Non-pigmented ciliary epithelial cell (primary cell): ENCODE measurements at regions not wholly inside any gene's neighbourhood (a gene's known extent, or its start where the extent isn't known, plus 50 kb on each side); places are given as distances from the start of the nearest gene placed in this dataset.
"Not testable (repeated sequence)": the region's sequence is repeated elsewhere in the genome, so short reads cannot be mapped to it uniquely, and the experiment has no call there.

Experiments
- DNase-seq: peaks from one replicate; pipeline ENCODE4 v3.0.0-alpha.2; 2010; ENCODE audit warnings: low read depth

- DNase-seq, result no peak
Observed at GRCh38 chr2:14988600-14988999, 356.1 kb downstream of the LRATD1 start.

- DNase-seq, result no peak
Observed at GRCh38 chr2:14991723-14992122, 359.2 kb downstream of the LRATD1 start.

- no peak for DNase-seq
Observed at GRCh38 chr2:14994721-14995120, 362.2 kb downstream of the LRATD1 start.

DNA sequence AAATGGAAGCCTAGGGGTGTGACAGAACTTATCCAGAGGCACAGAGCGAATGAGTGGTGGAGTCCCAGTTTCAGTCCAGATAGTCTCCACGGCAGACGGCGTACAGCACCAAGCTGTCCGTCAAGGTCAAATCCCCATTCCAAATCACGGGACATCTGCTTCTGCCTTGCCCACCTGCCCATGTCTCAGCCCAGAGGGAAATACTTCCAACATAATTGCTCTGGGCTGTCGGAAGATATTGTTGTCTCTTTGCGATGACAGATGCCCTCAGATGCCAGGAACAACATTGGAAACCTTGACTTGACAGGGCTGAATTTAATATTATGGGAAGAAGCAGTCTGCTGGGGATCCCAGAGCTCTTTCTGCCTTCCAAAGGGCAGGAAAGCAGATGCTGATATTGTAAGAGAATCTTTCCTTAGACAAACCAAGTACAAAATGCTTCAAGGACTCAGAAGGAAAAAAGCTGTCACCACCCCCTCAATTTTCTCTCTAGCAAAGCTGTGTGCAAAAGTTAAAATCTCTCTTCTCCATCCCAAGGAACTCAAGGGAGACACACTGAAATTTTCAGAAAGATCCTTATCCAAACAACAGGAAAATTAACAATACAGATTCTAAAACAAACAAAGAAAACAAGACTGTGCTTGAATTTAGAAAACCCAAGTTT lies 364.0 kb downstream of the LRATD1 start:
- no peak for DNase-seq

DNA sequence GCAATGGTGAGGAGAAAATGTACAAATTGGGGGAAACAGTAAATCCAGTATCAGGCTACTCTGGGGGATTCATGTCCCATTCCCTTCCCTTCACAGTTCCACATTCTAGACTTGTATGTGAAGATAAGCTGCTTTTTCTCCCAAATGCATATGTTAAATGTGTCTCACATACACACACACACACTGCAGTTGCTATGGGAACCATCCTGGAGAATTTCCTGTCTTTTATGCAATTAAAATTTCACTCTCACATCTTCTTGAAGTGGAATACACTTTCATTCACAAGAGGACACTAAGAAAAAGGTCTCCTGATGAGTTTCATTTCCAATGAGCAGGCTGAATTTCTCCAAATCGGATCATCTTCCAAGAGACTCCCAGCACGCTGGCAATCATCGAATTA lies 366.0 kb downstream of the LRATD1 start:
- no peak for DNase-seq

DNA sequence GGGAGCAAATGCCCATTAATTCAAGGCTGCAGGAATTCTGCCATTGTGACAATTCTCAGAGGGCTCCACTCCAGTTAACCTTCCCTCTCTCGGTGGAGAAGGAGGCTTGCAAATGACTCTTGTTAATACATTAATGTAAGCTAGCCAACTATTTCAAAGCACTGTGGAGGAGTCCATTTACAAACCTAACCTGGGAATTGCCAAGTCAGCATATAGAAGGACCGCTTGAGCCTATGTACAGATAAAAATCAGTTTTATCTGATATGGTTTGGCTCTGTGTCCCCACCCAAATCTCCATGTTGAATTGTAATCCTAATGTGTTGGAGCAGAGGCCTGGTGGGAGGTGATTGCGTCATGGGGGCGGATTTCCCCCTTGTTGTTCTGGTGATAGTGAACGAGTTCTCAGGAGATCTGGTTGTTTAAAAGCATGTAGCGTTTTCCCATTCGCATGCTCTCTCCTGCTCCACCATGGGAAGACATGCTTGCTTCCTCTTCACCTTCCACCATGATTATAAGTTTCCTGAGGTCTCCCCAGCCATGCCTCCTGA lies 366.7 kb downstream of the LRATD1 start:
- DNase-seq, result no peak

- DNase-seq, result not testable (repeated sequence)
Observed at GRCh38 chr2:15002519-15002918, 370.0 kb downstream of the LRATD1 start.

- DNase-seq, result no peak
Observed at GRCh38 chr2:15006667-15007066, 374.1 kb downstream of the LRATD1 start.

DNA sequence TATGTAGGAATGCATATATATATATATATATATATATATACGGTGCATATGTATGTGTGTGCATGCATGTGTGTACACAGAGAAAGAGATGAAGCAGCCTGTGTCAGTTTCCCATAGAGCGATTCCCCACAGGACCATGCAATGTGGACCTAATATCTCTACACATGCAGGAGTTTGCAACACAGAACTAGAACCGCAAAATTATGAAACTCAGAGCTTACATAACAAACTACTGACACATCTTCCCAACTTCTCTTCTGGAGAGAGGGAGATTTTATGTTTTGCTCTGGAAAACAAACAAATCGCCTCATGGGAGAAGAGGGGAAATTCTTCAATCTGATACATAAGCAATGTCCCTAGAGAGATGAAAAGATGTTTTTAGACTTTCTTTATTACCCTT lies 377.2 kb downstream of the LRATD1 start:
- DNase-seq, result no peak

DNA sequence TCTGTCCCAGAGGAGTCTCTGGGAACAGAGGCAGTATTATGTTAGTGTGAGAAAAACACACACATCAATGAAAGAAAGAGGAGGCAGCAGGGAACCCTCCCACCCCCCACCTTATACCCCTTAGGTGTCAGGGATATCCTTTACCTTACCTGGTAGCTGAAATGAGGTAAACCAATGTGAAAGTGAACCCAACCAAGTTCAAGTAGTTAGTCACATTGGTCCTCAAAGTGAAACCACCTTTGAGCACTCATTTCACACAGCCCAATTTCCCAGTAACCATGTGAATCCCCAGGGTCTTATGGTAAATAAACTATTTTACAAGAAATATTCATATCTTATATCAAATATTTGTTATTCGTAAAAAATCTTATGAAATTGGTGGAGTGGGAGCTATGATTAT lies 377.8 kb downstream of the LRATD1 start:
- DNase-seq, result no peak

GRCh38 chr2:15018814-15019213 lies 386.3 kb downstream of the LRATD1 start:
- no peak for DNase-seq

- DNase-seq, result no peak
Observed at GRCh38 chr2:15023221-15023620, 390.7 kb downstream of the LRATD1 start.

DNA sequence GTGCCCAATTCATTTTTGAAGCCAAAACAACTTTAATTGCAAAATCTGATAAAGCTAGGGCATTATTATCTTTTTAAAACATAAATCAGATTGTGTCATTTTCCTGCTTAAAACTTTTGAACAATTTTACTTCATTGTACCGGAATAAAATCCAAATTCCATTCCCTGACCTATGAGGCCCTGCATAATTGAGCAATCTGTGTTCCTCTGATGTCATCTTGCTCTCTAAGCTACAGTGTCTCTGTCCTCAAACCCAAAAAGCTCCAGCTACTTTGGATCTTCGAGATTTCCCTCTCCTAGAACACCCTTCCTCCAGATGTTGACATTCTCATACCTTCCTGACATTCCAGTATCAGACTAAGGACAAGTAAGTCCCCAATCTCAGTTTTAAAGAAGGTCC lies 395.9 kb downstream of the LRATD1 start:
- DNase-seq, result no peak

GRCh38 chr2:15031745-15032240 lies 399.3 kb downstream of the LRATD1 start:
- DNase-seq, result no peak

- DNase-seq, result no peak
Observed at GRCh38 chr2:15034246-15034645, 401.7 kb downstream of the LRATD1 start.

DNA sequence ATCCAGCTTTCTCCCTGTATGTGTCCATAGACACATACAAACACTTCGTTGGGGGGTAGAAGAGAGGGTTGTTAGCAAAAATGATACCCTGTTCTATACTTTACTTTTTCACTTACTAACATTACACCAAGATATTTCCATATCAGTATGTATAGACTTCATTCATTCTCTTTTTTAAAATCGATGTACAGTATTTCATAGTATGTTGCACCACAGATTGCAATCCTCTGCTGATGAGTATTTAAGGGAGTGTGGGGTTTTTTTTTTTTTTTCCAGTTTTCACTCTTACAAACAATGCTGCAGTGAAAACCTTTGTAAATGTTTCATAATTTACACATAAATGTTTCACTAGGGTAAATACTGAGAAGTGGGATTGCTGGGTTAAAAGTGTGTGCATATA lies 402.3 kb downstream of the LRATD1 start:
- no peak for DNase-seq

DNA sequence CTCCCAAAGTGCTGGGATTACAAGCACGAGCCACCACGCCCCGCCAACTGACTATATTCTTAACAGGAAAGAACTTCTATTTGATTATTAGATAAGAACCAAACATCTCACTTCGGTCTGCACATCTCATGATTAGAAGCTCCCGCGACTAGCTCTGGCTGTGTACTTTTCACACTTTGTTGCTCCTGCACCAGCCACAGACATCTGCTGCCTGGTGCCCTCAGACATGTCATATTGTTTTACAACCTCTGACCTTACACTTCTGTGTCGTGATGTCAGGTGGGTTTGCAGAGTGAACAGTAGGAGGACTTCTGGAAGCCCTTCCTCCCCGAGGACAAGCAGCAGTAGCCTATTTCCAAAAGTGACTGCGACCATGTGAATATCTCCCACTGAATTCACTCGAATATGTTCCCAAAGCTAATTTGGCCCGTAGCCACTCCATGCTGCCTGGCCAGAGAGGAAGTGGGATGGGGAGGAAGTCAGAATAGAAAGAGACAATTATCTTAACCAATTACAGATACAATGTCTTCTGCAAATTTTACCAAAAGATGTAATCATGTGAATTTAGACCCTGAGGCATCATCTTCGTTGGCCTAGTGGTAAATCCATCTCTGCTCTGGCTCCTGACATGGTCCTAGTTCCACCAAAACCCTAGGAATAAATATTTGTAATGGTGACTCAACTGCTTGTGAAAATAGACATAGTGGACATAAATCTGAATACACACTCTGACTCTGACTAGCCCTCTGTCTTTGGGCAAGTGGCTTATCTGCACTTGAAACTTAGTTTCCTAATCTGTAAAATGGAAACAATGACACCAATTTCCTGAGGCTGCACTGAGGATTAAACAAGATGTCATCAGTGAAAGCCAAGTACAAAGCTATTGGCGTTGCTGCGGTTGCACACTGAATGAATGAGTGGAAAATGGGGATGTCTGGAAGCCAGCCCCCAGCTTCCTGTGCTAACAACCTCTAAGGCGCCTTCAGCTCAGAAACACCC lies 406.1 kb downstream of the LRATD1 start:
- DNase-seq, result no peak

DNA sequence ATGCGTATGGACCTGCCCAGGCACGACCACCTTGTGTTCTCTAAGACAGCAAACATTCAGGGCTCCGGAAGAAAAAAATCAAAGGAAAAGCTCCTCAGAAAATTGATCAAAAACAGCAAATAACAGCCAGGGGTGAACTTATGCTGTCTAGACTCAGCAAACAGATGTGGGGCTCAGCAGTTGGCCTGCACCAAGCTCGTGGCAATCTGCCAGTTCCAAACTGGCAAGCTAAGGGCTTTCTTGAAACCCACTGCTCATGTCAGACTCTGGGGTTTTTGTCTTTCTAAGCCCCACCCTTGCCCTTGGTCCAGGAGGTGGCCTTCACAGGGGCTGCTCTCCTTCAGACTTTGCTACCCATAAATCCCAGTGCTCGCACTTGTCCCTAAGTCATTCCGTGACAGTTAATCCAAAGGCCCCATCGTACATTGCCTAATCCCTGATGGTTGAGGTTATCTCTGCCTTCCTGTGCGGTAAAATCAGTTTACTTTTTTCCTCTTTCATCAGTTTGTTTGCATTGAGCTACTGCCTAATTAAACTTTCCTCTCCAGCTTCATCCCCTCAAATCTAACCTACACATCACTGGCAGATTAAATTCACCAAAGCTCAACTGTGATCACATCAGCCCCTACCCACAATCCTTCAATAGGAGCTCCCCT lies 408.0 kb downstream of the LRATD1 start:
- DNase-seq, result no peak

DNA sequence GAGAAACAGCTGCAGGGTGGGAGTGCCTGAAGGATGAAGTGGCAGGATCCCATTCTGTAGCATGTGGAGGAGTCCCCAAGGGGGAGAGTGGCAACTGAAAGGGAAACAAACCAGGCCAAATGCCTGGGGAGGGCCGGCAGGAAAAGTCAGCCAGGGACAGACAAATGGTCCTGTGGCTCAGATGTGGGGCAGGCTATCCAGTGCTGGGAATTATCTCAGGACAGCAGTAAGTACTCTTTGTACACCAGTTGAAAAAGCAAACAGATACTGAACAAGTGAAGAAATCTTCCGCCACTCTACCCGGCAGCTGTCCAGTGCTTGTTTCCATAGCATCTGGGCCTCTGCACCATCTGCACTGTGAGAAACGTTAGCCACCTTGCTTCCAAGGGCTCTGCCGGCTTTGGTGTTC lies 408.9 kb downstream of the LRATD1 start:
- no peak for DNase-seq

DNA sequence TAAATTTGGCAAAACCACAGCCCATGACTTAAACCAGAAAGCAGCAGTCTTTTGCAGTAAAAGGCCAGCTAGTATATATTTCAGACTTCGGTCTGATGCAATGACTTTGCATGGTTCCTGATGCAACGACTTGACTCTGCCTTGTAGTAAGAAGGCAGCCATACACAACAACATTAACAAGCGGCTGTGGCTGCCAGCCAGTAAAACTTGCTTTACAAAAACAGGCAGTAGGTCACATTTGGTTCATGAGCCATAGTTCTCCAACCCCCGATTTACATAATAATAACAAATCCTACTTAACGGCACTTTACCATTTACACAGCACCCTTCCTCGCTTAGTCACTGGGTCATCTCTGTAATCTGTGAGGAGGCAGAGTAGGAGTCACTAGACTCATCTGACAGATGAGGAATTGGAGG lies 410.3 kb downstream of the LRATD1 start:
- DNase-seq, result no peak

DNA sequence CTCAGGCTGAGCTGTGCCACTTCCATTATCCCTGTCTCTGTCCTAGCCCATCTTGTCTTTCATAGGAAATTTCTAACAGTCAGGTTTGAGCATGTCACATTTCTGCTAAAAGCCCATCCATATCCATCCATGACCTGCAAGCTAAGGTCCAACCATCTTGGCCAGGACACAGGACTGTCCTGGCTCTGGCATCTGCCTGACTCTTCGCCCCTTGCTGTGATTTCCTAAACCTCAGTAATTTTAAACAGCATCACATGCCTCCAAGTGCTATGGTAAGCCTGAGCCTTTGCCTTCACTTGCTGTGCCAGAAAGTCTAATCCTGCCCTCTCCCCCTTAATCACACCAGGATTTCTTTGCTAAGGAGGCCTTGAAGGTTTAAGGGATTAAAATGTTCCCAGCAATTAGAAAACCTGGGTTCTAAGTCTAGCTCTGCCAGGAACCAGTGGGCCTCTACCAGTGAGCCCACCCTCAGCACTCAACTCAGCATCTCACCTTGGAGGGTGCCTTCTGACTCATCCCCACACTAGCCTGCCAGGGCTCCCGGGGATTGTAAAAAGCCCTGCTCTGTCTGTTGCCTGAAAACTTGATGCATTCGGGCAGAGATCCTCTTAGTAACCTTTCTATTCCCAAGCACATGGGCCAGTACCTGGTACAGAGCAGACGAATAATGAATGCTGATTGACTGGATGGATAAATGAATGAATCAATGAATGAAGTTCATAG lies 411.0 kb downstream of the LRATD1 start:
- no peak for DNase-seq

- no peak for DNase-seq
Observed at GRCh38 chr2:15045054-15045453, 412.5 kb downstream of the LRATD1 start.
